ENCODE measurements at regions not wholly inside any gene's neighbourhood (a gene's known extent, or its start where the extent isn't known, plus 50 kb on each side); places are given as distances from the start of the nearest gene placed in this dataset.

- no peak for DNase-seq (ENCODE audit: low read depth)
These were observed 292.1 kb upstream of the FMN2 start for GRCh38 chr1:239799617-239800016.

- DNase-seq (ENCODE audit: low read depth) = no peak
These were observed 290.8 kb upstream of the FMN2 start for GRCh38 chr1:239800861-239801260.

GRCh38 chr1:239802275-239802674 lies 289.4 kb upstream of the FMN2 start:
- no peak for DNase-seq (ENCODE audit: low read depth)

DNA sequence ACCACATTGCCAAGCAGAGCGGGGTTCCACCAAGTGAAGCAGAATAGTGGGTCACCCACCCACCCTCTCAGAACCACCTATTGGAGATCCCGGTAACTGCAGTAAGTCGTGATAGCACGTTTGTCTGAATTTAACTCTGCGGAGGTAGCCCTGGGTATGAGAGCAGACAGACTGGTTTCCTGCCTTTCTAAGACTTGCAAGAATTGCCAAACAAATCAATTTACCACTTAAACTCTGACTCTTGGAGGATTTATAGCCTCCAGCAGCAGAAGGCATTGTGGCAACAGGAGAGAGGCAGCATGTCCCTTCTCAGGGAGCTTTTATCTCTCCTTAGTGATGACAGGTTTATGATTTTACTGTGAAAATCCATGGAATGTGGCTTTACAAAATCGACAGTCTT lies 287.9 kb upstream of the FMN2 start:
- no peak for DNase-seq (ENCODE audit: low read depth)

DNA sequence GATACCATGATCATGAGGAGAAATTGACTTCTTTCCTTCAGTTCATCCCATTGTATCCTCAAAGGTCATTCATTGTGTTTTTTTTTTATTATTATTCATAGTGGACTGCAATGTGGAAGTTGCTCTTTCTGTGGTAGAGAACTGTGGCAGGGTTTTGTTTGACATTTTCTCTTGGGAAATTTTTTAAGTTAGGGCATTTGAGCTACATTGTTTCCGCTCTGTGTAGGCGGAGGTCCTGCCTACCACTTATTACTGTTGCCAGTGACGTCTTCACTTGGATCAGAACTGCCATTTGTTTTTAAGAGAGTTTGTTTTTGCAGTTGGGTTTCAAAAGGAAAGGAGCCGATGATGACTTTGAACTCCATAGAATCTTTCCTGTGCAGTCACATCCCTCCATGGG lies 287.4 kb upstream of the FMN2 start:
- no peak for DNase-seq (ENCODE audit: low read depth)

- no peak for DNase-seq (ENCODE audit: low read depth)
These were observed 286.6 kb upstream of the FMN2 start for GRCh38 chr1:239805042-239805441.

GRCh38 chr1:239805851-239806772 lies 285.6 kb upstream of the FMN2 start:
- no peak for DNase-seq (ENCODE audit: low read depth)

DNA sequence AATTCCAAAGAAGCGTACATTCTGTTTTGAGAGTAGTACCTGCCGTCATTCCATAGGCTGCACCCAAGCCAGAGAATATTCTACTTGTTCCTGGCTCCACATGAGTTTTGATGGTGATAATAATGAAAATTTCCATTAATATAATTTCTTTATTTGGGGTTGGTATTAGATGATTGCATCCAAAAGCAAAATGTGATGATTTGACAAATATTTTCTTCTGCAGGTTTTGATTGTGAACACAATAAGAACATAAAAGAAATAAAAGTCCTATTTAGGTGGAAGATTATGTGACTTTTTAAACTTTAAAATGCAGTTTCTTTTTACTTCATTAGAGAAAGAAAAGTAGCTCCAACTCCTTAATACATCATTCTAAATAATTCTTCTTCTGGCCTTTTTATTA lies 284.8 kb upstream of the FMN2 start:
- no peak for DNase-seq (ENCODE audit: low read depth)

GRCh38 chr1:239807361-239807760 lies 284.3 kb upstream of the FMN2 start:
- DNase-seq (ENCODE audit: low read depth) = no peak

GRCh38 chr1:239810061-239810481 lies 281.6 kb upstream of the FMN2 start:
- DNase-seq (ENCODE audit: low read depth) = peak; percentile 1

- no peak for DNase-seq (ENCODE audit: low read depth)
These were observed 280.3 kb upstream of the FMN2 start for GRCh38 chr1:239811211-239811885.

DNA sequence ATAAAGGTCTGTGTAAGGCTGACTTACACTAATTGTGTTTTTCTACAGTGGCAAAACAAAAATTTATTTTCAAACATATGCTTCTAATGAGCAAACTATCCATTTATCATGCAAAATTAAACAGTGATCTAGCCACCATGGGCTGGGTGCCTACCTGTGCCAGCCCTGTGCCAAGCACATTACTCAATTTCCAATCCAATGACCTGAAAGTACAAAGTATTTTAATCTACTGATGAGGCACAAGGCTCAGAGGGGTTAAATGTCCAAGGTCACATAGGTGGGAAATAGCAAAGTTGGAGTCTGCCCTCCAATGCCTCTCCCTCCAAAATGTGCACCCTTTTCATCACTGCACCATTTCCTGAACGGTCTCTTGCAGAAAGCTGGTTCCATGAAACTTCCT lies 279.1 kb upstream of the FMN2 start:
- no peak for DNase-seq (ENCODE audit: low read depth)

- peak; percentile 40 for DNase-seq (ENCODE audit: low read depth)
These were observed 277.3 kb upstream of the FMN2 start for GRCh38 chr1:239814306-239814881.

DNA sequence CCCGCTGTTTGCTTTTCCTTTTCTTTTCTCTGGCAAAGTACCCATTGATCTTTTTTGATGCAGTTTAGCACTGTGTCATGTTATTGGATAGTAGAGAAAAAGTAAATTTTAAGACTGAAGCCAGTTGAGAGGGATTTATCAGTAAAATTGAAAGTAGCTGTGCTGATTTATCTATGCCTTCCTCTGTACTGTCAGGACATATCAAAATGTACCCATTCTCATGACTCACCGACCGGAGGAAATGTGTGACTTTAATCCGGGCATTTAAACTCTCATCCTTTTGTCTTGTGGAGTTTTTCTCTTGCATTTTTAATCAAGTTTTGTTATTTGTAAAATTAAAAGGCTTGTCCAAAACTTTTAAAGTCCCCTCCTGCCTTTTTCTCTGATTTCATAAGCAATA lies 276.6 kb upstream of the FMN2 start:
- DNase-seq (ENCODE audit: low read depth) = no peak

GRCh38 chr1:239816081-239816782 lies 275.5 kb upstream of the FMN2 start:
- peak; percentile 8 for DNase-seq (ENCODE audit: low read depth)

DNA sequence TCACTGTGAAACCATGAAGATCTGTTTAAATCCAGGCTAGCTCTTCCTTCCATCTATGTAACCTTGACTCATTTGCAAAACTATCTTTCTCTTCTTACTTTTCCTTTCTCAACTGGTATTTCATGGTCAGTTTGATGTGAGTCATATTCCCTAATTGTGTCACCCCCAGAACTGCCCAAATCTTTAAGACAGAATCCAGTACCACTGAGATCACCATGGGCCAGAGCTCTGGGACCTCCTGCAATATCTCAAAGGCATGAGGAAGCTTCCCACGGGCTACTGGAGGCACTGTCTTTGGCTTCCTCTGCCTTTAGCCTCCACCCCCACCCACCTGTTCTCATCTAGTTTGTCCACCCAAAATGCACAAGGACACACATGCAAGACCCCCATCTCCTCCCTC lies 274.4 kb upstream of the FMN2 start:
- DNase-seq (ENCODE audit: low read depth) = no peak

- DNase-seq (ENCODE audit: low read depth) = no peak
These were observed 273.9 kb upstream of the FMN2 start for GRCh38 chr1:239817801-239818200.

DNA sequence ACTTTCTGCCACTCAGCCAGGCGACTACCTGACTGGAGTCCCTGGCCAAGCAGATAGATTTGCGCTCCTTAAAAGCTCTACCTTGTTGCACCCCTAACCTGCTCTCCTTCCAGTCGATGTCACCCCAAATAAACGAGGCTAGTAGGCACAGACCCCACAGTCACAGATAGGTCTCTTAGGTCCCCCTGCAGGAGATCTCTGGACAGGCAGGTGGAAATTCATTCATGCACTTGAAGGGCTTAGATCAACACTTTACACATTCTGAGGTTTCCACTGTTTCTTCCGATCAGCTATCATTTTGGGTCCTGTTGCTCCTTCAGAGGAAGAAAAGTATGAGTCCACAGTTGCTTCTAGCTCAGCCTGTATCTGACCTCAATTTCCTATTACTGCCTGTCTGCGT lies 272.6 kb upstream of the FMN2 start:
- DNase-seq (ENCODE audit: low read depth) = no peak

GRCh38 chr1:239819756-239820250 lies 271.9 kb upstream of the FMN2 start:
- no peak for DNase-seq (ENCODE audit: low read depth)

- DNase-seq (ENCODE audit: low read depth) = no peak
These were observed 267.8 kb upstream of the FMN2 start for GRCh38 chr1:239823852-239824251.

DNA sequence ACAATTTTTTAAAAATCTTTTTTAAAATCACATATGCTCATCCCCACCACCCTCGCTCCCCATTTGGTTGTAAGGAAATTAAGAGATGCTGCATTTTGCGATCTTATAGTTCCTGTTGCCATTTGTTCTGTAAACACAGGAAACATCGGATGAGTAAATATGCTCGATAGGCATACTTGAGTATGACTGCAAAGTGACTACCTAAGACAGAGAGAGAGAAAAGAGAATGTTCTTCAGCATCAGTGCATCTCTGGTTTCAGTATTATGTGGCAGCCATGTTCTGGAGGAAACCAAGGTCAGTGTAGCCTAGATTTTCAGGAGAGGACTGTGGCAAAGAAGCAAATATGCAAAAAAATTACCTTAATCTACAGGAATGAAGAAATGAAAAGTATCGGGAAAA lies 265.5 kb upstream of the FMN2 start:
- DNase-seq (ENCODE audit: low read depth) = no peak

- DNase-seq (ENCODE audit: low read depth) = no peak
These were observed 264.9 kb upstream of the FMN2 start for GRCh38 chr1:239826736-239827135.

Measured in GM04504 (cell line).